GM23338 (cell line): ENCODE measurements at regions not wholly inside any gene's neighbourhood (a gene's known extent, or its start where the extent isn't known, plus 50 kb on each side); places are given as distances from the start of the nearest gene placed in this dataset.

Source experiments
- ATAC-seq: fragments of 200-7000 bp; cut with Tn5 transposase; 3 replicates; pipeline ENCODE4 v1.9.1; 2020
- DNase-seq: peaks from one replicate; pipeline ENCODE4 v3.0.0-alpha.2; 2015; ENCODE audit warnings: low spot score
- H2AFZ ChIP-seq: fragments of 200-600 bp; sonication (generic); 2 replicates; pipeline ENCODE4 v1.8.0; 2016; ENCODE audit warnings: antibody characterized with exemption, mild to moderate bottlenecking, moderate library complexity
- H3F3A ChIP-seq: fragments of 200-600 bp; sonication (generic); replicated peaks from 2 replicates; pipeline ENCODE4 v1.8.0; 2017; ENCODE audit warnings: antibody characterized with exemption, mixed run types, low read depth
- H3K27ac ChIP-seq: fragments of 200-600 bp; sonication (generic); 2 replicates; pipeline ENCODE4 v1.6.1; 2016; ENCODE audit warnings: low read depth
- H3K27me3 ChIP-seq: fragments of 200-600 bp; sonication (generic); 2 replicates; pipeline ENCODE4 v1.8.0; 2016; ENCODE audit warnings: mild to moderate bottlenecking, mixed run types, moderate library complexity; ENCODE audit not compliant: insufficient read depth
- H3K36me3 ChIP-seq: fragments of 200-600 bp; sonication (generic); 2 replicates; pipeline ENCODE4 v1.8.0; 2016; ENCODE audit warnings: mild to moderate bottlenecking; ENCODE audit not compliant: insufficient read depth
- H3K4me1 ChIP-seq: fragments of 200-600 bp; sonication (generic); 2 replicates; pipeline ENCODE4 v1.8.0; 2016; ENCODE audit warnings: mild to moderate bottlenecking, moderate library complexity; ENCODE audit not compliant: insufficient read depth
- H3K4me2 ChIP-seq: fragments of 200-600 bp; sonication (generic); 2 replicates; pipeline ENCODE4 v1.7.1; 2017; ENCODE audit warnings: mixed run types
- H3K4me3 ChIP-seq: fragments of 200-600 bp; sonication (generic); 2 replicates; pipeline ENCODE4 v1.6.1; 2016; ENCODE audit warnings: mixed run types
- H3K79me2 ChIP-seq: fragments of 200-600 bp; sonication (generic); replicated peaks from 2 replicates; pipeline ENCODE4 v1.8.0; 2017; ENCODE audit warnings: mild to moderate bottlenecking; ENCODE audit not compliant: insufficient read depth
- H3K9me2 ChIP-seq: fragments of 200-600 bp; sonication (generic); 2 replicates; pipeline ENCODE4 v1.8.0; 2017; ENCODE audit not compliant: insufficient read depth
- H4K20me1 ChIP-seq: fragments of 200-600 bp; sonication (generic); replicated peaks from 2 replicates; pipeline ENCODE4 v1.8.0; 2017; ENCODE audit warnings: mild to moderate bottlenecking; ENCODE audit not compliant: insufficient read depth
- H3K27ac Mint-ChIP-seq: 2 replicates; pipeline ENCODE4 v1.8.0; 2020; ENCODE audit warnings: inconsistent platforms, mild to moderate bottlenecking, moderate library complexity, mixed read lengths
- H3K27me3 Mint-ChIP-seq: 3 replicates; pipeline ENCODE4 v1.8.0; 2022; ENCODE audit warnings: low read depth, mild to moderate bottlenecking, moderate library complexity, mixed read lengths, inconsistent platforms; ENCODE audit not compliant: insufficient read depth, poor library complexity
- H3K36me3 Mint-ChIP-seq: 3 replicates; pipeline ENCODE4 v1.8.0; 2021; ENCODE audit warnings: low read depth, mild to moderate bottlenecking, inconsistent platforms, moderate library complexity, mixed read lengths
- H3K4me1 Mint-ChIP-seq: 3 replicates; pipeline ENCODE4 v1.8.0; 2020; ENCODE audit warnings: mild to moderate bottlenecking, inconsistent platforms, mixed read lengths
- H3K4me3 Mint-ChIP-seq: 3 replicates; pipeline ENCODE4 v1.8.0; 2021; ENCODE audit warnings: moderate library complexity, mild to moderate bottlenecking, inconsistent platforms, mixed read lengths
- H3K9me3 Mint-ChIP-seq: 3 replicates; pipeline ENCODE4 v1.8.0; 2020; ENCODE audit warnings: moderate library complexity, mild to moderate bottlenecking, inconsistent platforms, mixed read lengths
- EZH2 ChIP-seq: fragments of 200-600 bp; sonication (generic); IDR thresholded peaks from one replicate; pipeline ENCODE4 v1.8.0; 2017; ENCODE audit warnings: antibody characterized with exemption, mild to moderate bottlenecking, low read depth; ENCODE audit not compliant: unreplicated experiment
- ZNF114 ChIP-seq: fragments of 250-450 bp; sonication (Bioruptor Pico); IDR thresholded peaks from 2 replicates; pipeline ENCODE4 v1.5.0; 2020; ENCODE audit warnings: mild to moderate bottlenecking, moderate library complexity
- TF ChIP-seq, protein P1 (sequence below): IDR thresholded peaks from one replicate; pipeline ENCODE4 v1.6.1; 2018; ENCODE audit warnings: antibody characterized with exemption; ENCODE audit not compliant: unreplicated experiment
- TF ChIP-seq, protein P2 (sequence below): fragments of 250-450 bp; sonication (Bioruptor Pico); IDR thresholded peaks from 2 replicates; pipeline ENCODE4 v1.5.0; 2020; ENCODE audit warnings: mild to moderate bottlenecking, moderate library complexity

DNA sequence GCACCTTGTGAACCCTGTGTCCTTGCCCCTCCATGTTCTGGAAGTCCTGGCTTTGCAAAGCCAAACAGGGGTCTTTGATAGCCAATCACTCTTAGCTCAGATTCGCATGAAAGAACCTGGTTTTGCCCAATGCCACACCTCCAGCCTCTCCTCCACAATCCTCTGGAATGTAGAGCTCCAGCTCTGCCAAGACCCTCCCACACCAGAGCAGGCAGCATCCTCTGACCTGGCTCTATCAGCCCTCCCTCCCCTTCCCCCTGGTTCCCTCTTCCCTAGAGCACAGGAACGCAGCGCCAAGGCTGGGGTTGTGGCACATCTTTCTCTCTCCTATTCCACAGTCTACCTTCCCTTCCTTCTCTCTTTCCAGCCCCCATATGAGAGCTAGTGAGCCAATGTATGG lies 133.3 kb downstream of the RPLP1 start:
- H3K9me2 ChIP-seq: peaks cover 8% of the 10 kb centered on the region; the same call in 1 of the 2 replicates
- no peaks in the 10 kb centered on the region for H3K27me3 ChIP-seq
- no peak overlapping the region for H3K4me2 ChIP-seq
- Mint-ChIP-seq H3K27ac (no peak overlapping the region), H3K4me3 (no peak overlapping the region), H3K36me3 (no peaks in the 10 kb centered on the region), H3K9me3 (peaks cover 2% of the 10 kb centered on the region; the same call in 1 of the 3 replicates), H3K27me3 (no peaks in the 10 kb centered on the region), H3K4me1 (peaks cover 2% of the 10 kb centered on the region; the same call in 2 of the 3 replicates)
- no peaks in the 10 kb centered on the region for H3F3A ChIP-seq
- no peaks in the 10 kb centered on the region for H4K20me1 ChIP-seq
- H2AFZ ChIP-seq: no peak overlapping the region
- H3K36me3 ChIP-seq: no peaks in the 10 kb centered on the region
- TF ChIP-seq, protein P1, sequence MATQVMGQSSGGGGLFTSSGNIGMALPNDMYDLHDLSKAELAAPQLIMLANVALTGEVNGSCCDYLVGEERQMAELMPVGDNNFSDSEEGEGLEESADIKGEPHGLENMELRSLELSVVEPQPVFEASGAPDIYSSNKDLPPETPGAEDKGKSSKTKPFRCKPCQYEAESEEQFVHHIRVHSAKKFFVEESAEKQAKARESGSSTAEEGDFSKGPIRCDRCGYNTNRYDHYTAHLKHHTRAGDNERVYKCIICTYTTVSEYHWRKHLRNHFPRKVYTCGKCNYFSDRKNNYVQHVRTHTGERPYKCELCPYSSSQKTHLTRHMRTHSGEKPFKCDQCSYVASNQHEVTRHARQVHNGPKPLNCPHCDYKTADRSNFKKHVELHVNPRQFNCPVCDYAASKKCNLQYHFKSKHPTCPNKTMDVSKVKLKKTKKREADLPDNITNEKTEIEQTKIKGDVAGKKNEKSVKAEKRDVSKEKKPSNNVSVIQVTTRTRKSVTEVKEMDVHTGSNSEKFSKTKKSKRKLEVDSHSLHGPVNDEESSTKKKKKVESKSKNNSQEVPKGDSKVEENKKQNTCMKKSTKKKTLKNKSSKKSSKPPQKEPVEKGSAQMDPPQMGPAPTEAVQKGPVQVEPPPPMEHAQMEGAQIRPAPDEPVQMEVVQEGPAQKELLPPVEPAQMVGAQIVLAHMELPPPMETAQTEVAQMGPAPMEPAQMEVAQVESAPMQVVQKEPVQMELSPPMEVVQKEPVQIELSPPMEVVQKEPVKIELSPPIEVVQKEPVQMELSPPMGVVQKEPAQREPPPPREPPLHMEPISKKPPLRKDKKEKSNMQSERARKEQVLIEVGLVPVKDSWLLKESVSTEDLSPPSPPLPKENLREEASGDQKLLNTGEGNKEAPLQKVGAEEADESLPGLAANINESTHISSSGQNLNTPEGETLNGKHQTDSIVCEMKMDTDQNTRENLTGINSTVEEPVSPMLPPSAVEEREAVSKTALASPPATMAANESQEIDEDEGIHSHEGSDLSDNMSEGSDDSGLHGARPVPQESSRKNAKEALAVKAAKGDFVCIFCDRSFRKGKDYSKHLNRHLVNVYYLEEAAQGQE: no peak
- TF ChIP-seq EZH2: no peak
- TF ChIP-seq, protein P2, sequence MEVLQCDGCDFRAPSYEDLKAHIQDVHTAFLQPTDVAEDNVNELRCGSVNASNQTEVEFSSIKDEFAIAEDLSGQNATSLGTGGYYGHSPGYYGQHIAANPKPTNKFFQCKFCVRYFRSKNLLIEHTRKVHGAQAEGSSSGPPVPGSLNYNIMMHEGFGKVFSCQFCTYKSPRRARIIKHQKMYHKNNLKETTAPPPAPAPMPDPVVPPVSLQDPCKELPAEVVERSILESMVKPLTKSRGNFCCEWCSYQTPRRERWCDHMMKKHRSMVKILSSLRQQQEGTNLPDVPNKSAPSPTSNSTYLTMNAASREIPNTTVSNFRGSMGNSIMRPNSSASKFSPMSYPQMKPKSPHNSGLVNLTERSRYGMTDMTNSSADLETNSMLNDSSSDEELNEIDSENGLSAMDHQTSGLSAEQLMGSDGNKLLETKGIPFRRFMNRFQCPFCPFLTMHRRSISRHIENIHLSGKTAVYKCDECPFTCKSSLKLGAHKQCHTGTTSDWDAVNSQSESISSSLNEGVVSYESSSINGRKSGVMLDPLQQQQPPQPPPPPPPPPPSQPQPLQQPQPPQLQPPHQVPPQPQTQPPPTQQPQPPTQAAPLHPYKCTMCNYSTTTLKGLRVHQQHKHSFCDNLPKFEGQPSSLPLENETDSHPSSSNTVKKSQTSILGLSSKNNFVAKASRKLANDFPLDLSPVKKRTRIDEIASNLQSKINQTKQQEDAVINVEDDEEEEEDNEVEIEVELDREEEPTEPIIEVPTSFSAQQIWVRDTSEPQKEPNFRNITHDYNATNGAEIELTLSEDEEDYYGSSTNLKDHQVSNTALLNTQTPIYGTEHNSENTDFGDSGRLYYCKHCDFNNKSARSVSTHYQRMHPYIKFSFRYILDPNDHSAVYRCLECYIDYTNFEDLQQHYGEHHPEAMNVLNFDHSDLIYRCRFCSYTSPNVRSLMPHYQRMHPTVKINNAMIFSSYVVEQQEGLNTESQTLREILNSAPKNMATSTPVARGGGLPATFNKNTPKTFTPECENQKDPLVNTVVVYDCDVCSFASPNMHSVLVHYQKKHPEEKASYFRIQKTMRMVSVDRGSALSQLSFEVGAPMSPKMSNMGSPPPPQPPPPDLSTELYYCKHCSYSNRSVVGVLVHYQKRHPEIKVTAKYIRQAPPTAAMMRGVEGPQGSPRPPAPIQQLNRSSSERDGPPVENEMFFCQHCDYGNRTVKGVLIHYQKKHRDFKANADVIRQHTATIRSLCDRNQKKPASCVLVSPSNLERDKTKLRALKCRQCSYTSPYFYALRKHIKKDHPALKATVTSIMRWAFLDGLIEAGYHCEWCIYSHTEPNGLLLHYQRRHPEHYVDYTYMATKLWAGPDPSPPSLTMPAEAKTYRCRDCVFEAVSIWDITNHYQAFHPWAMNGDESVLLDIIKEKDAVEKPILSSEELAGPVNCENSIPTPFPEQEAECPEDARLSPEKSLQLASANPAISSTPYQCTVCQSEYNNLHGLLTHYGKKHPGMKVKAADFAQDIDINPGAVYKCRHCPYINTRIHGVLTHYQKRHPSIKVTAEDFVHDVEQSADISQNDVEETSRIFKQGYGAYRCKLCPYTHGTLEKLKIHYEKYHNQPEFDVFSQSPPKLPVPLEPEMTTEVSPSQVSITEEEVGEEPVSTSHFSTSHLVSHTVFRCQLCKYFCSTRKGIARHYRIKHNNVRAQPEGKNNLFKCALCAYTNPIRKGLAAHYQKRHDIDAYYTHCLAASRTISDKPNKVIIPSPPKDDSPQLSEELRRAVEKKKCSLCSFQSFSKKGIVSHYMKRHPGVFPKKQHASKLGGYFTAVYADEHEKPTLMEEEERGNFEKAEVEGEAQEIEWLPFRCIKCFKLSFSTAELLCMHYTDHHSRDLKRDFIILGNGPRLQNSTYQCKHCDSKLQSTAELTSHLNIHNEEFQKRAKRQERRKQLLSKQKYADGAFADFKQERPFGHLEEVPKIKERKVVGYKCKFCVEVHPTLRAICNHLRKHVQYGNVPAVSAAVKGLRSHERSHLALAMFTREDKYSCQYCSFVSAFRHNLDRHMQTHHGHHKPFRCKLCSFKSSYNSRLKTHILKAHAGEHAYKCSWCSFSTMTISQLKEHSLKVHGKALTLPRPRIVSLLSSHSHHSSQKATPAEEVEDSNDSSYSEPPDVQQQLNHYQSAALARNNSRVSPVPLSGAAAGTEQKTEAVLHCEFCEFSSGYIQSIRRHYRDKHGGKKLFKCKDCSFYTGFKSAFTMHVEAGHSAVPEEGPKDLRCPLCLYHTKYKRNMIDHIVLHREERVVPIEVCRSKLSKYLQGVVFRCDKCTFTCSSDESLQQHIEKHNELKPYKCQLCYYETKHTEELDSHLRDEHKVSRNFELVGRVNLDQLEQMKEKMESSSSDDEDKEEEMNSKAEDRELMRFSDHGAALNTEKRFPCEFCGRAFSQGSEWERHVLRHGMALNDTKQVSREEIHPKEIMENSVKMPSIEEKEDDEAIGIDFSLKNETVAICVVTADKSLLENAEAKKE (CRISPR knock-in tag): no peak
- no peak for TF ChIP-seq ZNF114
- H3K27ac ChIP-seq: no peak overlapping the region
- ATAC-seq: peak; percentile 50
- no peaks in the 10 kb centered on the region for H3K4me1 ChIP-seq
- H3K79me2 ChIP-seq: no peaks in the 10 kb centered on the region
- H3K4me3 ChIP-seq: no peak overlapping the region
- DNase-seq: no peak
